ENCODE measurements at regions not wholly inside any gene's neighbourhood (a gene's known extent, or its start where the extent isn't known, plus 50 kb on each side); places are given as distances from the start of the nearest gene placed in this dataset.

GRCh38 chr1:99548943-99549605, 96.8 kb upstream of the PALMD start:
- Histone ChIP-seq H3K27ac (ENCODE audit: low read depth in 1 of 2, low read length in 2 of 2) (no peak overlapping the region), H3K27me3 (ENCODE audit: control insufficient read depth in 4 of 4, insufficient read depth in 4 of 4, low read length in 3 of 4) (no peaks in the 10 kb centered on the region), H3K9ac (ENCODE audit: low read depth in 1 of 2, low read length in 2 of 2) (no peak overlapping the region), H3K9me3 (ENCODE audit: control insufficient read depth in 4 of 4, low read length in 3 of 4) (no peaks in the 10 kb centered on the region), H3K36me3 (ENCODE audit: control insufficient read depth in 4 of 4, insufficient read depth in 3 of 4, low read depth in 1 of 4, low read length in 3 of 4) (no peaks in the 10 kb centered on the region), H3K4me3 (ENCODE audit: low read depth in 1 of 3, low read length in 3 of 3) (no peak overlapping the region), H3K4me1 (ENCODE audit: control insufficient read depth in 4 of 4, insufficient read depth in 4 of 4, low read length in 3 of 4) (peaks cover 0 to 1% (median 0%) of the 10 kb centered on the region in 4 donors)
- no peak for DNase-seq (ENCODE audit: low spot score)
- TF ChIP-seq NR2F2 (IDR thresholded peaks at IDR 0.05) (no peak), GABPA (IDR thresholded peaks at IDR 0.05 in 1 of 2, conservative IDR thresholded peaks at IDR 0.05 in 1 of 2) (no peak), EGR1 (IDR thresholded peaks at IDR 0.05; ENCODE audit: low read depth in 2 of 2) (no peak), TAF1 (conservative IDR thresholded peaks at IDR 0.05) (no peak), HNF4G (IDR thresholded peaks at IDR 0.05) (no peak)
- WGBS = 64% methylated on average over 3 of the region's 3 CpGs

DNA sequence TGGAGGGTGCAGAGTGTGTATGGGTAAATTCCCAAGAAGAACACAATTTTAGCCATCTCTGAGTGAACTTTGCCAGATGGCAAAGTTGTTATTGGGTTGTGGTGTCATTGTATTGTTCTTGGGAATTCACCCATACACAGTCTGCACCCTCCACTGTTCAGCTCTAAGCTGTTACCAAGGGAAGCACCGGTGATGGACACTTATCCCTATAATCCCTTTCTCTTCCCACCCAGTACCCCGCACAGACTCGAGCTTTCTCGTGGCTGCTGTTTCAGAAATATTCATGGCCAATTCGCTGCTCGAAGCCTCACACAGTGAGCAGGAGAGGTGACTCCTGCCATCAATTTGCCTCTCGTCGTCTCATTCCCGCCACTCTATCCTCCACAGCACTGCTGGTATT, 95.7 kb upstream of the PALMD start:
- 97% methylated on average over 9 of the region's 9 CpGs for WGBS
- DNase-seq (ENCODE audit: low spot score) = no peak
- H3K9ac ChIP-seq (ENCODE audit: low read depth in 1 of 2, low read length in 2 of 2) = no peak overlapping the region
- H3K27me3 ChIP-seq (ENCODE audit: control insufficient read depth in 4 of 4, insufficient read depth in 4 of 4, low read length in 3 of 4) = no peaks in the 10 kb centered on the region
- no peaks in the 10 kb centered on the region for H3K36me3 ChIP-seq (ENCODE audit: control insufficient read depth in 4 of 4, insufficient read depth in 3 of 4, low read depth in 1 of 4, low read length in 3 of 4)
- no peaks in the 10 kb centered on the region for H3K4me1 ChIP-seq (ENCODE audit: control insufficient read depth in 4 of 4, insufficient read depth in 4 of 4, low read length in 3 of 4)
- H3K27ac ChIP-seq (ENCODE audit: low read depth in 1 of 2, low read length in 2 of 2) = no peak overlapping the region
- H3K9me3 ChIP-seq (ENCODE audit: control insufficient read depth in 4 of 4, low read length in 3 of 4) = no peaks in the 10 kb centered on the region
- TF ChIP-seq YY1 (IDR thresholded peaks at IDR 0.05) (no peak), JUND (IDR thresholded peaks at IDR 0.05) (no peak)
- TF ChIP-seq, protein P1, sequence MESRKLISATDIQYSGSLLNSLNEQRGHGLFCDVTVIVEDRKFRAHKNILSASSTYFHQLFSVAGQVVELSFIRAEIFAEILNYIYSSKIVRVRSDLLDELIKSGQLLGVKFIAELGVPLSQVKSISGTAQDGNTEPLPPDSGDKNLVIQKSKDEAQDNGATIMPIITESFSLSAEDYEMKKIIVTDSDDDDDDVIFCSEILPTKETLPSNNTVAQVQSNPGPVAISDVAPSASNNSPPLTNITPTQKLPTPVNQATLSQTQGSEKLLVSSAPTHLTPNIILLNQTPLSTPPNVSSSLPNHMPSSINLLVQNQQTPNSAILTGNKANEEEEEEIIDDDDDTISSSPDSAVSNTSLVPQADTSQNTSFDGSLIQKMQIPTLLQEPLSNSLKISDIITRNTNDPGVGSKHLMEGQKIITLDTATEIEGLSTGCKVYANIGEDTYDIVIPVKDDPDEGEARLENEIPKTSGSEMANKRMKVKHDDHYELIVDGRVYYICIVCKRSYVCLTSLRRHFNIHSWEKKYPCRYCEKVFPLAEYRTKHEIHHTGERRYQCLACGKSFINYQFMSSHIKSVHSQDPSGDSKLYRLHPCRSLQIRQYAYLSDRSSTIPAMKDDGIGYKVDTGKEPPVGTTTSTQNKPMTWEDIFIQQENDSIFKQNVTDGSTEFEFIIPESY (IDR thresholded peaks at IDR 0.05) = no peak
- TF ChIP-seq, protein P2, sequence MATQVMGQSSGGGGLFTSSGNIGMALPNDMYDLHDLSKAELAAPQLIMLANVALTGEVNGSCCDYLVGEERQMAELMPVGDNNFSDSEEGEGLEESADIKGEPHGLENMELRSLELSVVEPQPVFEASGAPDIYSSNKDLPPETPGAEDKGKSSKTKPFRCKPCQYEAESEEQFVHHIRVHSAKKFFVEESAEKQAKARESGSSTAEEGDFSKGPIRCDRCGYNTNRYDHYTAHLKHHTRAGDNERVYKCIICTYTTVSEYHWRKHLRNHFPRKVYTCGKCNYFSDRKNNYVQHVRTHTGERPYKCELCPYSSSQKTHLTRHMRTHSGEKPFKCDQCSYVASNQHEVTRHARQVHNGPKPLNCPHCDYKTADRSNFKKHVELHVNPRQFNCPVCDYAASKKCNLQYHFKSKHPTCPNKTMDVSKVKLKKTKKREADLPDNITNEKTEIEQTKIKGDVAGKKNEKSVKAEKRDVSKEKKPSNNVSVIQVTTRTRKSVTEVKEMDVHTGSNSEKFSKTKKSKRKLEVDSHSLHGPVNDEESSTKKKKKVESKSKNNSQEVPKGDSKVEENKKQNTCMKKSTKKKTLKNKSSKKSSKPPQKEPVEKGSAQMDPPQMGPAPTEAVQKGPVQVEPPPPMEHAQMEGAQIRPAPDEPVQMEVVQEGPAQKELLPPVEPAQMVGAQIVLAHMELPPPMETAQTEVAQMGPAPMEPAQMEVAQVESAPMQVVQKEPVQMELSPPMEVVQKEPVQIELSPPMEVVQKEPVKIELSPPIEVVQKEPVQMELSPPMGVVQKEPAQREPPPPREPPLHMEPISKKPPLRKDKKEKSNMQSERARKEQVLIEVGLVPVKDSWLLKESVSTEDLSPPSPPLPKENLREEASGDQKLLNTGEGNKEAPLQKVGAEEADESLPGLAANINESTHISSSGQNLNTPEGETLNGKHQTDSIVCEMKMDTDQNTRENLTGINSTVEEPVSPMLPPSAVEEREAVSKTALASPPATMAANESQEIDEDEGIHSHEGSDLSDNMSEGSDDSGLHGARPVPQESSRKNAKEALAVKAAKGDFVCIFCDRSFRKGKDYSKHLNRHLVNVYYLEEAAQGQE (IDR thresholded peaks at IDR 0.05) = no peak
- H3K4me3 ChIP-seq (ENCODE audit: low read depth in 1 of 3, low read length in 3 of 3) = no peak overlapping the region

- 92% methylated on average over 2 of the region's 2 CpGs for WGBS
Measured at GRCh38 chr1:99551812-99552614, 93.9 kb upstream of the PALMD start.

More at GRCh38 chr1:99551812-99552614, 93.9 kb upstream of the PALMD start:
- H3K27me3 ChIP-seq (ENCODE audit: control insufficient read depth in 4 of 4, insufficient read depth in 4 of 4, low read length in 3 of 4) = no peaks in the 10 kb centered on the region
- H3K4me1 ChIP-seq (ENCODE audit: control insufficient read depth in 4 of 4, insufficient read depth in 4 of 4, low read length in 3 of 4) = peaks cover 0 to 10% (median 3%) of the 10 kb centered on the region in 4 donors
- H3K9me3 ChIP-seq (ENCODE audit: control insufficient read depth in 4 of 4, low read length in 3 of 4) = no peaks in the 10 kb centered on the region
- H3K27ac ChIP-seq (ENCODE audit: low read depth in 1 of 2, low read length in 2 of 2) = no peak overlapping the region
- DNase-seq (ENCODE audit: low spot score) = no peak
- no peak for TF ChIP-seq RAD21 (IDR thresholded peaks at IDR 0.05)
- TF ChIP-seq, protein P1 (IDR thresholded peaks at IDR 0.05) = no peak
- no peak for TF ChIP-seq YY1 (IDR thresholded peaks at IDR 0.05)
- TF ChIP-seq HNF4A (conservative IDR thresholded peaks at IDR 0.05) = no peak
- TF ChIP-seq, protein P3, sequence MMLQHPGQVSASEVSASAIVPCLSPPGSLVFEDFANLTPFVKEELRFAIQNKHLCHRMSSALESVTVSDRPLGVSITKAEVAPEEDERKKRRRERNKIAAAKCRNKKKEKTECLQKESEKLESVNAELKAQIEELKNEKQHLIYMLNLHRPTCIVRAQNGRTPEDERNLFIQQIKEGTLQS (IDR thresholded peaks at IDR 0.05) = no peak
- no peak for TF ChIP-seq TAF1 (conservative IDR thresholded peaks at IDR 0.05)
- no peak for TF ChIP-seq FOXA2 (IDR thresholded peaks at IDR 0.05)
- no peak overlapping the region for H3K4me3 ChIP-seq (ENCODE audit: low read depth in 1 of 3, low read length in 3 of 3)
- no peaks in the 10 kb centered on the region for H3K36me3 ChIP-seq (ENCODE audit: control insufficient read depth in 4 of 4, insufficient read depth in 3 of 4, low read depth in 1 of 4, low read length in 3 of 4)
- H3K9ac ChIP-seq (ENCODE audit: low read depth in 1 of 2, low read length in 2 of 2) = no peak overlapping the region
